ENCODE measurements at regions not wholly inside any gene's neighbourhood (a gene's known extent, or its start where the extent isn't known, plus 50 kb on each side); places are given as distances from the start of the nearest gene placed in this dataset.

- Histone ChIP-seq H3K27me3 (no peaks in the 10 kb centered on the region), H3K4me3 (no peak overlapping the region), H3K27ac (no peak overlapping the region), H3K36me3 (no peaks in the 10 kb centered on the region), H3K4me1 (no peaks in the 10 kb centered on the region), H3K9me3 (no peaks in the 10 kb centered on the region)
- TF ChIP-seq POLR2A (IDR thresholded peaks at IDR 0.05), result no peak
- no peak for TF ChIP-seq CTCF (IDR thresholded peaks at IDR 0.05)
- TF ChIP-seq POLR2AphosphoS5 (IDR thresholded peaks at IDR 0.05; ENCODE audit: insufficient read depth in 1 of 2, low read depth in 1 of 2), result no peak
- intact Hi-C loops (cut with DNase I), result no loop called here
- no peak for DNase-seq (ENCODE audit: extremely low spot score in 2 of 2)
These were observed 478.6 kb downstream of the EFNB2 start for GRCh38 chr13:106056851-106057250.

- H3K9me3 ChIP-seq, result no peaks in the 10 kb centered on the region
- H3K4me1 ChIP-seq, result no peaks in the 10 kb centered on the region
- no peak overlapping the region for H3K27ac ChIP-seq
- no peak for DNase-seq (ENCODE audit: extremely low spot score in 2 of 2)
- intact Hi-C loops (cut with DNase I), result no loop called here
- no peaks in the 10 kb centered on the region for H3K27me3 ChIP-seq
- no peak for TF ChIP-seq POLR2A (IDR thresholded peaks at IDR 0.05)
- no peak for TF ChIP-seq CTCF (IDR thresholded peaks at IDR 0.05)
- no peak for TF ChIP-seq POLR2AphosphoS5 (IDR thresholded peaks at IDR 0.05; ENCODE audit: insufficient read depth in 1 of 2, low read depth in 1 of 2)
- no peaks in the 10 kb centered on the region for H3K36me3 ChIP-seq
- no peak overlapping the region for H3K4me3 ChIP-seq
These were observed 483.2 kb downstream of the EFNB2 start for GRCh38 chr13:106052200-106052767.

- no peaks in the 10 kb centered on the region for H3K27me3 ChIP-seq
- H3K27ac ChIP-seq, result no peak overlapping the region
- no peaks in the 10 kb centered on the region for H3K4me1 ChIP-seq
- H3K36me3 ChIP-seq, result no peaks in the 10 kb centered on the region
- TF ChIP-seq POLR2A (IDR thresholded peaks at IDR 0.05), result no peak
- TF ChIP-seq CTCF (IDR thresholded peaks at IDR 0.05), result no peak
- TF ChIP-seq POLR2AphosphoS5 (IDR thresholded peaks at IDR 0.05; ENCODE audit: insufficient read depth in 1 of 2, low read depth in 1 of 2), result no peak
- no peak for DNase-seq (ENCODE audit: extremely low spot score in 2 of 2)
- no peaks in the 10 kb centered on the region for H3K9me3 ChIP-seq
- no peak overlapping the region for H3K4me3 ChIP-seq
- intact Hi-C loops (cut with DNase I), result no loop called here
These were observed 486.3 kb downstream of the EFNB2 start for GRCh38 chr13:106049171-106049570.

- TF ChIP-seq CTCF (IDR thresholded peaks at IDR 0.05), result no peak
- TF ChIP-seq POLR2AphosphoS5 (IDR thresholded peaks at IDR 0.05; ENCODE audit: insufficient read depth in 1 of 2, low read depth in 1 of 2), result no peak
- TF ChIP-seq POLR2A (IDR thresholded peaks at IDR 0.05), result no peak
- Histone ChIP-seq H3K4me3 (no peak overlapping the region), H3K9me3 (no peaks in the 10 kb centered on the region), H3K27me3 (no peaks in the 10 kb centered on the region), H3K36me3 (no peaks in the 10 kb centered on the region), H3K27ac (no peak overlapping the region), H3K4me1 (no peaks in the 10 kb centered on the region)
- intact Hi-C loops (cut with DNase I), result no loop called here
- DNase-seq (ENCODE audit: extremely low spot score in 2 of 2), result no peak
These were observed 487.1 kb downstream of the EFNB2 start for GRCh38 chr13:106048386-106048785.

- Histone ChIP-seq H3K4me3 (no peak overlapping the region), H3K9me3 (no peaks in the 10 kb centered on the region), H3K27me3 (no peaks in the 10 kb centered on the region), H3K27ac (no peak overlapping the region), H3K36me3 (no peaks in the 10 kb centered on the region), H3K4me1 (no peaks in the 10 kb centered on the region)
- TF ChIP-seq POLR2AphosphoS5 (IDR thresholded peaks at IDR 0.05; ENCODE audit: insufficient read depth in 1 of 2, low read depth in 1 of 2), result no peak
- no peak for TF ChIP-seq CTCF (IDR thresholded peaks at IDR 0.05)
- no peak for TF ChIP-seq POLR2A (IDR thresholded peaks at IDR 0.05)
- DNase-seq (ENCODE audit: extremely low spot score in 2 of 2), result no peak
- intact Hi-C loops (cut with DNase I), result no loop called here
These were observed 487.6 kb downstream of the EFNB2 start for GRCh38 chr13:106047859-106048258.

Data from vagina (tissue), 2 donors.